ENCODE measurements at regions not wholly inside any gene's neighbourhood (a gene's known extent, or its start where the extent isn't known, plus 50 kb on each side); places are given as distances from the start of the nearest gene placed in this dataset.

DNA sequence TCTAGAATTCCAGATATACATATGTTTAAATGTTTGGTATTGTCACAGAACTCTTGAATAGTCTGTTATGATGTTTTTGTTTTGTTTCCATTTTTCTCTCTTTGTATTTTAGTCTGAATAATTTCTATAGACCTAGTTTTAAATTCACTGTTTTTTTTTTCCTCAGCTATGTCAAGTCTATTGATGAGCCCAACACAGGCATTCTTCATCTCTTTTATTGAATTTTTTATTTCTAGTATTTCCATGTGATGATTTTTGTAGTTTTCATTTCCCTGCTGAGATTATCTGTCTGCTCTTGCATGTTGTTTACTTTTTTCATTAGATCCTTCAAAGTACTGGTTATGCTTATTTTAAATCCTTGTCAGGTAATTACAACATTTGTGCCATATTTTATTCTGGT lies 254.7 kb downstream of the C1D start:
- Histone ChIP-seq H3K27me3 (ENCODE audit: control insufficient read depth in 1 of 2, insufficient read depth in 2 of 2, low read length in 2 of 2) (no peaks in the 10 kb centered on the region), H3K4me1 (ENCODE audit: insufficient read depth, low read length) (no peaks in the 10 kb centered on the region), H3K79me2 (ENCODE audit: insufficient read depth, low read length) (no peaks in the 10 kb centered on the region), H3K9ac (ENCODE audit: insufficient read depth, low read depth, low read length) (no peak overlapping the region), H2AFZ (ENCODE audit: low read length) (no peak overlapping the region), H4K20me1 (ENCODE audit: insufficient read depth, low read length) (no peaks in the 10 kb centered on the region), H3K4me3 (replicated peaks in 1 of 3; ENCODE audit: insufficient read depth in 1 of 3, low read depth in 2 of 3, low read length in 3 of 3) (no peak overlapping the region), H3K9me3 (ENCODE audit: low read length) (no peaks in the 10 kb centered on the region), H3K36me3 (replicated peaks in 1 of 2; ENCODE audit: control insufficient read depth in 1 of 2, insufficient read depth in 2 of 2, low read length in 2 of 2) (no peaks in the 10 kb centered on the region), H3K4me2 (ENCODE audit: low read depth, low read length) (no peak overlapping the region), H3K27ac (ENCODE audit: extremely low read length, insufficient read depth, low read length) (no peak overlapping the region)
- no peak for DNase-seq (ENCODE audit: low spot score)
- no TSS peak for BruUV-seq (replicated peaks)
- ATAC-seq = no peak
- in situ Hi-C loops (cut with HindIII; ENCODE audit: extremely low pct_ligation_motif_present, low pct_unique_long_range_greater_than_20kb) = no loop called here
- intact Hi-C loops (cut with micrococcal nuclease; ENCODE audit: unreplicated experiment) = no loop called here
- ChIA-PET CTCF (ENCODE audit: low intra/inter-chr PET ratio, low total read pairs) (no interaction called here), POLR2A (no interaction called here)
- FAIRE-seq = no peak
- TF ChIP-seq ZBTB44 (CRISPR knock-in tag; IDR thresholded peaks at IDR 0.05) (no peak), ATAD3A (CRISPR knock-in tag; IDR thresholded peaks at IDR 0.05) (no peak), KDM2A (CRISPR knock-in tag; IDR thresholded peaks at IDR 0.05; ENCODE audit: borderline replicate concordance, low read depth) (no peak), ZNF350 (CRISPR knock-in tag; IDR thresholded peaks at IDR 0.05; ENCODE audit: borderline replicate concordance, low read depth) (no peak), ZNF569 (CRISPR knock-in tag; IDR thresholded peaks at IDR 0.05; ENCODE audit: borderline replicate concordance) (no peak), POLR2AphosphoS2 (IDR thresholded peaks at IDR 0.05; ENCODE audit: low read depth, low read length) (no peak), RFXANK (CRISPR knock-in tag; IDR thresholded peaks at IDR 0.05) (no peak), EZH2 (conservative IDR thresholded peaks at IDR 0.05; ENCODE audit: low read depth, low read length) (no peak), ZNF766 (CRISPR knock-in tag; IDR thresholded peaks at IDR 0.05; ENCODE audit: borderline replicate concordance) (no peak), BCLAF1 (IDR thresholded peaks at IDR 0.05) (no peak), ZSCAN22 (CRISPR knock-in tag; IDR thresholded peaks at IDR 0.05) (no peak), REPIN1 (CRISPR knock-in tag; IDR thresholded peaks at IDR 0.05; ENCODE audit: borderline replicate concordance, low read depth) (no peak), ZNF17 (CRISPR knock-in tag; IDR thresholded peaks at IDR 0.05) (no peak), ZBTB42 (CRISPR knock-in tag; IDR thresholded peaks at IDR 0.05) (no peak)
- TF ChIP-seq, protein P1, sequence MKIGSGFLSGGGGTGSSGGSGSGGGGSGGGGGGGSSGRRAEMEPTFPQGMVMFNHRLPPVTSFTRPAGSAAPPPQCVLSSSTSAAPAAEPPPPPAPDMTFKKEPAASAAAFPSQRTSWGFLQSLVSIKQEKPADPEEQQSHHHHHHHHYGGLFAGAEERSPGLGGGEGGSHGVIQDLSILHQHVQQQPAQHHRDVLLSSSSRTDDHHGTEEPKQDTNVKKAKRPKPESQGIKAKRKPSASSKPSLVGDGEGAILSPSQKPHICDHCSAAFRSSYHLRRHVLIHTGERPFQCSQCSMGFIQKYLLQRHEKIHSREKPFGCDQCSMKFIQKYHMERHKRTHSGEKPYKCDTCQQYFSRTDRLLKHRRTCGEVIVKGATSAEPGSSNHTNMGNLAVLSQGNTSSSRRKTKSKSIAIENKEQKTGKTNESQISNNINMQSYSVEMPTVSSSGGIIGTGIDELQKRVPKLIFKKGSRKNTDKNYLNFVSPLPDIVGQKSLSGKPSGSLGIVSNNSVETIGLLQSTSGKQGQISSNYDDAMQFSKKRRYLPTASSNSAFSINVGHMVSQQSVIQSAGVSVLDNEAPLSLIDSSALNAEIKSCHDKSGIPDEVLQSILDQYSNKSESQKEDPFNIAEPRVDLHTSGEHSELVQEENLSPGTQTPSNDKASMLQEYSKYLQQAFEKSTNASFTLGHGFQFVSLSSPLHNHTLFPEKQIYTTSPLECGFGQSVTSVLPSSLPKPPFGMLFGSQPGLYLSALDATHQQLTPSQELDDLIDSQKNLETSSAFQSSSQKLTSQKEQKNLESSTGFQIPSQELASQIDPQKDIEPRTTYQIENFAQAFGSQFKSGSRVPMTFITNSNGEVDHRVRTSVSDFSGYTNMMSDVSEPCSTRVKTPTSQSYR (CRISPR knock-in tag; IDR thresholded peaks at IDR 0.05; ENCODE audit: borderline replicate concordance) = no peak
